ENCODE measurements at regions not wholly inside any gene's neighbourhood (a gene's known extent, or its start where the extent isn't known, plus 50 kb on each side); places are given as distances from the start of the nearest gene placed in this dataset.
A peak's percentile ranks its signal among the peaks of the same experiment; 100 is the strongest.

GRCh38 chr6:22399693-22400092 is 102.9 kb upstream of the PRL start:
- DNase-seq (ENCODE audit: low read depth in 2 of 2) = no peak

- DNase-seq (ENCODE audit: low read depth in 2 of 2) = no peak
Measured at GRCh38 chr6:22401206-22401605, 104.4 kb upstream of the PRL start.

GRCh38 chr6:22401932-22402331 is 105.1 kb upstream of the PRL start:
- no peak for DNase-seq (ENCODE audit: low read depth in 2 of 2)

- DNase-seq (ENCODE audit: low read depth in 2 of 2) = peak; percentile 67 to 70
Measured at GRCh38 chr6:22409486-22409885, 112.7 kb upstream of the PRL start.

- DNase-seq (ENCODE audit: low read depth in 2 of 2) = peak; percentile 73 to 78
Measured at GRCh38 chr6:22411376-22412105, 114.7 kb upstream of the PRL start.

- DNase-seq (ENCODE audit: low read depth in 2 of 2) = no peak
Measured at GRCh38 chr6:22412994-22413393, 116.2 kb upstream of the PRL start.

- DNase-seq (ENCODE audit: low read depth in 2 of 2) = no peak
Measured at GRCh38 chr6:22413681-22414311, 117.0 kb upstream of the PRL start.

- no peak for DNase-seq (ENCODE audit: low read depth in 2 of 2)
Measured at GRCh38 chr6:22418714-22419113, 121.9 kb upstream of the PRL start.

GRCh38 chr6:22421198-22421597 is 124.4 kb upstream of the PRL start:
- no peak for DNase-seq (ENCODE audit: low read depth in 2 of 2)

GRCh38 chr6:22424196-22424595 is 127.4 kb upstream of the PRL start:
- no peak for DNase-seq (ENCODE audit: low read depth in 2 of 2)

- no peak for DNase-seq (ENCODE audit: low read depth in 2 of 2)
Measured at GRCh38 chr6:22432060-22432459, 135.2 kb upstream of the PRL start.

- no peak for DNase-seq (ENCODE audit: low read depth in 2 of 2)
Measured at GRCh38 chr6:22433745-22434144, 135.6 kb upstream of the HDGFL1 start.

GRCh38 chr6:22435151-22435550 is 134.2 kb upstream of the HDGFL1 start:
- no peak for DNase-seq (ENCODE audit: low read depth in 2 of 2)

- no peak for DNase-seq (ENCODE audit: low read depth in 2 of 2)
Measured at GRCh38 chr6:22436134-22436533, 133.2 kb upstream of the HDGFL1 start.

- no peak for DNase-seq (ENCODE audit: low read depth in 2 of 2)
Measured at GRCh38 chr6:22437665-22438064, 131.7 kb upstream of the HDGFL1 start.

- DNase-seq (ENCODE audit: low read depth in 2 of 2) = no peak
Measured at GRCh38 chr6:22442826-22443225, 126.5 kb upstream of the HDGFL1 start.

GRCh38 chr6:22444330-22444729 is 125.0 kb upstream of the HDGFL1 start:
- no peak for DNase-seq (ENCODE audit: low read depth in 2 of 2)

- no peak for DNase-seq (ENCODE audit: low read depth in 2 of 2)
Measured at GRCh38 chr6:22445946-22446345, 123.4 kb upstream of the HDGFL1 start.

GRCh38 chr6:22447249-22448196 is 121.8 kb upstream of the HDGFL1 start:
- no peak for DNase-seq (ENCODE audit: low read depth in 2 of 2)

GRCh38 chr6:22448291-22448711 is 121.1 kb upstream of the HDGFL1 start:
- DNase-seq (ENCODE audit: low read depth in 2 of 2) = no peak

- DNase-seq (ENCODE audit: low read depth in 2 of 2) = peak; percentile 43 to 51
Measured at GRCh38 chr6:22451962-22452361, 117.4 kb upstream of the HDGFL1 start.

GRCh38 chr6:22455378-22455777 is 114.0 kb upstream of the HDGFL1 start:
- DNase-seq (ENCODE audit: low read depth in 2 of 2) = no peak

All from fibroblast of skin of left quadriceps (primary cell).